Testis (tissue), 2 donors: ENCODE measurements at regions not wholly inside any gene's neighbourhood (a gene's known extent, or its start where the extent isn't known, plus 50 kb on each side); places are given as distances from the start of the nearest gene placed in this dataset.

ENCODE experiments used
- CTCF ChIP-seq, 3 experiments: fragments of 450-650 bp in 2 of 3; fragments of 200-600 bp in 1 of 3; sonication (generic) in 1 of 3; IDR thresholded peaks; one replicate each; pipeline ENCODE4 v1.5.1; 2016 to 2019; ENCODE audit warnings: antibody characterized with exemption in 3 of 3, mild to moderate bottlenecking in 2 of 3, moderate library complexity in 1 of 3
- POLR2A ChIP-seq: fragments of 450-650 bp; IDR thresholded peaks from one replicate; pipeline ENCODE4 v1.6.1; 2017; ENCODE audit warnings: antibody characterized with exemption, mild to moderate bottlenecking, moderate library complexity

- TF ChIP-seq CTCF (IDR thresholded peaks at IDR 0.05) = no peak
- TF ChIP-seq POLR2A = no peak
Measured at GRCh38 chr22:49152127-49152938, 675.3 kb downstream of the BRD1 start.
